ENCODE measurements at regions not wholly inside any gene's neighbourhood (a gene's known extent, or its start where the extent isn't known, plus 50 kb on each side); places are given as distances from the start of the nearest gene placed in this dataset.

- no peak for DNase-seq (ENCODE audit: low read depth)
Observed at GRCh38 chr1:59058665-59059439, 238.0 kb upstream of the FGGY start.

- DNase-seq (ENCODE audit: low read depth) = no peak
Observed at GRCh38 chr1:59061876-59062275, 235.0 kb upstream of the FGGY start.

GRCh38 chr1:59062743-59063142, 234.2 kb upstream of the FGGY start:
- no peak for DNase-seq (ENCODE audit: low read depth)

GRCh38 chr1:59063501-59063900, 233.4 kb upstream of the FGGY start:
- DNase-seq (ENCODE audit: low read depth) = no peak

GRCh38 chr1:59064592-59064991, 232.3 kb upstream of the FGGY start:
- DNase-seq (ENCODE audit: low read depth) = no peak

- DNase-seq (ENCODE audit: low read depth) = no peak
Observed at GRCh38 chr1:59066236-59066635, 230.7 kb upstream of the FGGY start.

GRCh38 chr1:59070610-59071009, 226.3 kb upstream of the FGGY start:
- no peak for DNase-seq (ENCODE audit: low read depth)

- no peak for DNase-seq (ENCODE audit: low read depth)
Observed at GRCh38 chr1:59071289-59071688, 225.6 kb upstream of the FGGY start.

GRCh38 chr1:59071876-59072582, 224.9 kb upstream of the FGGY start:
- no peak for DNase-seq (ENCODE audit: low read depth)

- DNase-seq (ENCODE audit: low read depth) = no peak
Observed at GRCh38 chr1:59072583-59072947, 224.3 kb upstream of the FGGY start.

- DNase-seq (ENCODE audit: low read depth) = no peak
Observed at GRCh38 chr1:59074598-59074997, 222.3 kb upstream of the FGGY start.

GRCh38 chr1:59075021-59075420, 221.9 kb upstream of the FGGY start:
- DNase-seq (ENCODE audit: low read depth) = no peak

- no peak for DNase-seq (ENCODE audit: low read depth)
Observed at GRCh38 chr1:59076612-59077011, 220.3 kb upstream of the FGGY start.

- DNase-seq (ENCODE audit: low read depth) = no peak
Observed at GRCh38 chr1:59077466-59078069, 219.3 kb upstream of the FGGY start.

GRCh38 chr1:59078070-59078800, 218.7 kb upstream of the FGGY start:
- DNase-seq (ENCODE audit: low read depth) = no peak

GRCh38 chr1:59078866-59079265, 218.0 kb upstream of the FGGY start:
- DNase-seq (ENCODE audit: low read depth) = no peak

- no peak for DNase-seq (ENCODE audit: low read depth)
Observed at GRCh38 chr1:59079434-59080140, 217.3 kb upstream of the FGGY start.

- DNase-seq (ENCODE audit: low read depth) = no peak
Observed at GRCh38 chr1:59081181-59081580, 215.7 kb upstream of the FGGY start.

GRCh38 chr1:59081795-59082194, 215.1 kb upstream of the FGGY start:
- DNase-seq (ENCODE audit: low read depth) = no peak

GRCh38 chr1:59083946-59084865, 212.7 kb upstream of the FGGY start:
- no peak for DNase-seq (ENCODE audit: low read depth)

GRCh38 chr1:59085101-59085500, 211.8 kb upstream of the FGGY start:
- DNase-seq (ENCODE audit: low read depth) = no peak

All from stimulated activated CD8-positive, alpha-beta memory T cell treated with anti-CD3 and anti-CD28 coated beads, Interleukin-12 subunit alpha, Interleukin-12 subunit beta, amount 100 ng/mL, for 4 hours (primary cell).